ENCODE measurements at regions not wholly inside any gene's neighbourhood (a gene's known extent, or its start where the extent isn't known, plus 50 kb on each side); places are given as distances from the start of the nearest gene placed in this dataset.

DNA sequence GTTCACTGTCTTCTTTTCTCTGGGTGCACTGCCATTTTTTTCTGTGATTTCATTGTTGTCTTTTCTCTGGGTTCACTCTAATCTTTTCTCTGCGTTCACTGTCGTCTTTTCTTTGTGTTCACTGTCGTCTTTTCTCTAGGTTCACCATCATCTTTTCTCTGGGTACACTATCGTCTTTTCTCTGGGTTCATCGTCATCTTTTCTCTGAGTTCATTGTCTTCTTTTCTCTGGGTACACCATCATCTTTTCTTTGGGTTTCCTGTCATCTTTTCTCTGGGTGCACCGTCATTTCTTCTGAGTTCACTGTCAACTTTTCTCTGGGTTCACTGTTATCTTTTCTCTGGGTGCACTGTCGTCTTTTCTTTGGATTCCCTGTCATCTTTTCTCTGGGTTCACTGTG is 137.6 kb upstream of the MAP3K4 start:
- Histone ChIP-seq H3K27ac (ENCODE audit: low read depth in 1 of 2, low read length in 2 of 2) (no peak overlapping the region), H3K9me3 (ENCODE audit: control insufficient read depth in 4 of 4, low read length in 3 of 4) (peaks cover 0 to 4% (median under 1%) of the 10 kb centered on the region in 4 donors), H3K4me3 (ENCODE audit: low read depth in 1 of 3, low read length in 3 of 3) (no peak overlapping the region), H3K9ac (ENCODE audit: low read depth in 1 of 2, low read length in 2 of 2) (no peak overlapping the region), H3K36me3 (ENCODE audit: control insufficient read depth in 4 of 4, insufficient read depth in 3 of 4, low read depth in 1 of 4, low read length in 3 of 4) (no peaks in the 10 kb centered on the region), H3K27me3 (ENCODE audit: control insufficient read depth in 4 of 4, insufficient read depth in 4 of 4, low read length in 3 of 4) (no peaks in the 10 kb centered on the region), H3K4me1 (ENCODE audit: control insufficient read depth in 4 of 4, insufficient read depth in 4 of 4, low read length in 3 of 4) (no peaks in the 10 kb centered on the region)
- 78% methylated on average over 7 of the region's 7 CpGs for WGBS
- no peak for TF ChIP-seq SP1 (IDR thresholded peaks at IDR 0.05)
- DNase-seq (ENCODE audit: low spot score) = no peak

DNA sequence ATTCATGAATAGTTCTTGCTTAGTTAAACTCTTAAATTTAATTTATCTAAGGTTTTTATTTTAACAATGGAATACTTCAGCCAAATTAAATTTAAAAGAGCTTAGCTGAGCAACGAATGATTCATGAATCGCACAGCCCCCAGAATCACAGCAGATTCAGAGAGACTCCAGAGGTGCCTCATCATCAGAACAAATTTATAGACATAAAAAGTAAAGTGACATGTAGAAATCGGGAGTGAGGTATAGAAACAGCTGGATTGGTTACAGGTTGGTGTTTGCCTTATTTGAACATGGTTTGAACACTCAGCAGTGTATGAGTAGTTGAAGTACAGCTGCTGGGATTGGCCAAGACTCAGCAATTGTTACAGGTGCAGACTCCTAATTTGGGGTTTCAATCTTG is 132.7 kb upstream of the MAP3K4 start:
- H3K4me1 ChIP-seq (ENCODE audit: control insufficient read depth in 4 of 4, insufficient read depth in 4 of 4, low read length in 3 of 4) = no peaks in the 10 kb centered on the region
- 89% methylated on average over 3 of the region's 3 CpGs for WGBS
- H3K36me3 ChIP-seq (ENCODE audit: control insufficient read depth in 4 of 4, insufficient read depth in 3 of 4, low read depth in 1 of 4, low read length in 3 of 4) = no peaks in the 10 kb centered on the region
- peaks cover 0 to 4% (median 0%) of the 10 kb centered on the region in 4 donors for H3K9me3 ChIP-seq (ENCODE audit: control insufficient read depth in 4 of 4, low read length in 3 of 4)
- H3K9ac ChIP-seq (ENCODE audit: low read depth in 1 of 2, low read length in 2 of 2) = no peak overlapping the region
- no peaks in the 10 kb centered on the region for H3K27me3 ChIP-seq (ENCODE audit: control insufficient read depth in 4 of 4, insufficient read depth in 4 of 4, low read length in 3 of 4)
- H3K27ac ChIP-seq (ENCODE audit: low read depth in 1 of 2, low read length in 2 of 2) = no peak overlapping the region
- H3K4me3 ChIP-seq (ENCODE audit: low read depth in 1 of 3, low read length in 3 of 3) = no peak overlapping the region
- DNase-seq (ENCODE audit: low spot score) = no peak
- TF ChIP-seq RAD21 (IDR thresholded peaks at IDR 0.05) (no peak), EGR1 (IDR thresholded peaks at IDR 0.05; ENCODE audit: low read depth in 2 of 2) (no peak), GABPA (IDR thresholded peaks at IDR 0.05 in 1 of 2, conservative IDR thresholded peaks at IDR 0.05 in 1 of 2) (no peak), HNF4A (conservative IDR thresholded peaks at IDR 0.05) (no peak), FOXA2 (IDR thresholded peaks at IDR 0.05) (no peak), SP1 (IDR thresholded peaks at IDR 0.05) (no peak), TAF1 (conservative IDR thresholded peaks at IDR 0.05) (no peak), FOXA1 (IDR thresholded peaks at IDR 0.05) (no peak), NR2F2 (IDR thresholded peaks at IDR 0.05) (no peak), RXRA (IDR thresholded peaks at IDR 0.05) (no peak)
- TF ChIP-seq, protein P1, sequence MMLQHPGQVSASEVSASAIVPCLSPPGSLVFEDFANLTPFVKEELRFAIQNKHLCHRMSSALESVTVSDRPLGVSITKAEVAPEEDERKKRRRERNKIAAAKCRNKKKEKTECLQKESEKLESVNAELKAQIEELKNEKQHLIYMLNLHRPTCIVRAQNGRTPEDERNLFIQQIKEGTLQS (IDR thresholded peaks at IDR 0.05) = no peak
- TF ChIP-seq, protein P2, sequence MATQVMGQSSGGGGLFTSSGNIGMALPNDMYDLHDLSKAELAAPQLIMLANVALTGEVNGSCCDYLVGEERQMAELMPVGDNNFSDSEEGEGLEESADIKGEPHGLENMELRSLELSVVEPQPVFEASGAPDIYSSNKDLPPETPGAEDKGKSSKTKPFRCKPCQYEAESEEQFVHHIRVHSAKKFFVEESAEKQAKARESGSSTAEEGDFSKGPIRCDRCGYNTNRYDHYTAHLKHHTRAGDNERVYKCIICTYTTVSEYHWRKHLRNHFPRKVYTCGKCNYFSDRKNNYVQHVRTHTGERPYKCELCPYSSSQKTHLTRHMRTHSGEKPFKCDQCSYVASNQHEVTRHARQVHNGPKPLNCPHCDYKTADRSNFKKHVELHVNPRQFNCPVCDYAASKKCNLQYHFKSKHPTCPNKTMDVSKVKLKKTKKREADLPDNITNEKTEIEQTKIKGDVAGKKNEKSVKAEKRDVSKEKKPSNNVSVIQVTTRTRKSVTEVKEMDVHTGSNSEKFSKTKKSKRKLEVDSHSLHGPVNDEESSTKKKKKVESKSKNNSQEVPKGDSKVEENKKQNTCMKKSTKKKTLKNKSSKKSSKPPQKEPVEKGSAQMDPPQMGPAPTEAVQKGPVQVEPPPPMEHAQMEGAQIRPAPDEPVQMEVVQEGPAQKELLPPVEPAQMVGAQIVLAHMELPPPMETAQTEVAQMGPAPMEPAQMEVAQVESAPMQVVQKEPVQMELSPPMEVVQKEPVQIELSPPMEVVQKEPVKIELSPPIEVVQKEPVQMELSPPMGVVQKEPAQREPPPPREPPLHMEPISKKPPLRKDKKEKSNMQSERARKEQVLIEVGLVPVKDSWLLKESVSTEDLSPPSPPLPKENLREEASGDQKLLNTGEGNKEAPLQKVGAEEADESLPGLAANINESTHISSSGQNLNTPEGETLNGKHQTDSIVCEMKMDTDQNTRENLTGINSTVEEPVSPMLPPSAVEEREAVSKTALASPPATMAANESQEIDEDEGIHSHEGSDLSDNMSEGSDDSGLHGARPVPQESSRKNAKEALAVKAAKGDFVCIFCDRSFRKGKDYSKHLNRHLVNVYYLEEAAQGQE (IDR thresholded peaks at IDR 0.05) = no peak
- TF ChIP-seq, protein P3, sequence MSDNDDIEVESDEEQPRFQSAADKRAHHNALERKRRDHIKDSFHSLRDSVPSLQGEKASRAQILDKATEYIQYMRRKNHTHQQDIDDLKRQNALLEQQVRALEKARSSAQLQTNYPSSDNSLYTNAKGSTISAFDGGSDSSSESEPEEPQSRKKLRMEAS (IDR thresholded peaks at IDR 0.05) = no peak

DNA sequence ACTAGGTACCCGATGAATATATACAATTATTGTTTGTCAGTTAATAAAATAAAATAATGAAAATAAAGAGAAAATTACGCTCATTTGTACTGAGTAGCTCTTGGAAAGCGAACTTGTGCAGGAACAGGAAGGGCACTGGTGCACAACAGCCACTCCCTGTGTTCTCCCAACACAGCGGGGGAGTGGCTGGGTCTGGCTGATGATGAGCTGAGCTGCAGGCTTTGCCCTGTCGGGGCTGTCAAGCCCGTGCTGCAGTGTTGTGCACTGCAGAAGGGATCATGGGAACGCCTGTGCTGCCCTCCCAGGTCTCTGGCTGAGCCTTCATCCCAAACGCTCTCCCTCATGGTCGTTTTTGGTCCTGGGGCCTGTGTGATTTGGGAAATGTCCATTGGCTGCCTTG is 131.7 kb upstream of the MAP3K4 start:
- H3K27ac ChIP-seq (ENCODE audit: low read depth in 1 of 2, low read length in 2 of 2) = no peak overlapping the region
- DNase-seq (ENCODE audit: low spot score) = no peak
- WGBS = 78% methylated on average over 9 of the region's 9 CpGs
- no peak overlapping the region for H3K4me3 ChIP-seq (ENCODE audit: low read depth in 1 of 3, low read length in 3 of 3)
- H3K27me3 ChIP-seq (ENCODE audit: control insufficient read depth in 4 of 4, insufficient read depth in 4 of 4, low read length in 3 of 4) = no peaks in the 10 kb centered on the region
- no peaks in the 10 kb centered on the region for H3K4me1 ChIP-seq (ENCODE audit: control insufficient read depth in 4 of 4, insufficient read depth in 4 of 4, low read length in 3 of 4)
- TF ChIP-seq RAD21 (IDR thresholded peaks at IDR 0.05) = no peak
- TF ChIP-seq, protein P4, sequence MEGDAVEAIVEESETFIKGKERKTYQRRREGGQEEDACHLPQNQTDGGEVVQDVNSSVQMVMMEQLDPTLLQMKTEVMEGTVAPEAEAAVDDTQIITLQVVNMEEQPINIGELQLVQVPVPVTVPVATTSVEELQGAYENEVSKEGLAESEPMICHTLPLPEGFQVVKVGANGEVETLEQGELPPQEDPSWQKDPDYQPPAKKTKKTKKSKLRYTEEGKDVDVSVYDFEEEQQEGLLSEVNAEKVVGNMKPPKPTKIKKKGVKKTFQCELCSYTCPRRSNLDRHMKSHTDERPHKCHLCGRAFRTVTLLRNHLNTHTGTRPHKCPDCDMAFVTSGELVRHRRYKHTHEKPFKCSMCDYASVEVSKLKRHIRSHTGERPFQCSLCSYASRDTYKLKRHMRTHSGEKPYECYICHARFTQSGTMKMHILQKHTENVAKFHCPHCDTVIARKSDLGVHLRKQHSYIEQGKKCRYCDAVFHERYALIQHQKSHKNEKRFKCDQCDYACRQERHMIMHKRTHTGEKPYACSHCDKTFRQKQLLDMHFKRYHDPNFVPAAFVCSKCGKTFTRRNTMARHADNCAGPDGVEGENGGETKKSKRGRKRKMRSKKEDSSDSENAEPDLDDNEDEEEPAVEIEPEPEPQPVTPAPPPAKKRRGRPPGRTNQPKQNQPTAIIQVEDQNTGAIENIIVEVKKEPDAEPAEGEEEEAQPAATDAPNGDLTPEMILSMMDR (IDR thresholded peaks at IDR 0.05; ENCODE audit: low read depth, low read length, missing input control) = no peak
- no peak for TF ChIP-seq TAF1 (conservative IDR thresholded peaks at IDR 0.05)
- TF ChIP-seq JUND (IDR thresholded peaks at IDR 0.05) = no peak
- no peak for TF ChIP-seq RXRA (IDR thresholded peaks at IDR 0.05)
- TF ChIP-seq, protein P1 (IDR thresholded peaks at IDR 0.05) = no peak
- TF ChIP-seq, protein P3 (IDR thresholded peaks at IDR 0.05) = no peak
- TF ChIP-seq GABPA (IDR thresholded peaks at IDR 0.05 in 1 of 2, conservative IDR thresholded peaks at IDR 0.05 in 1 of 2) = no peak
- TF ChIP-seq EGR1 (IDR thresholded peaks at IDR 0.05; ENCODE audit: low read depth in 2 of 2) = no peak
- TF ChIP-seq YY1 (IDR thresholded peaks at IDR 0.05) = no peak
- TF ChIP-seq SP1 (IDR thresholded peaks at IDR 0.05) = no peak
- TF ChIP-seq, protein P5, sequence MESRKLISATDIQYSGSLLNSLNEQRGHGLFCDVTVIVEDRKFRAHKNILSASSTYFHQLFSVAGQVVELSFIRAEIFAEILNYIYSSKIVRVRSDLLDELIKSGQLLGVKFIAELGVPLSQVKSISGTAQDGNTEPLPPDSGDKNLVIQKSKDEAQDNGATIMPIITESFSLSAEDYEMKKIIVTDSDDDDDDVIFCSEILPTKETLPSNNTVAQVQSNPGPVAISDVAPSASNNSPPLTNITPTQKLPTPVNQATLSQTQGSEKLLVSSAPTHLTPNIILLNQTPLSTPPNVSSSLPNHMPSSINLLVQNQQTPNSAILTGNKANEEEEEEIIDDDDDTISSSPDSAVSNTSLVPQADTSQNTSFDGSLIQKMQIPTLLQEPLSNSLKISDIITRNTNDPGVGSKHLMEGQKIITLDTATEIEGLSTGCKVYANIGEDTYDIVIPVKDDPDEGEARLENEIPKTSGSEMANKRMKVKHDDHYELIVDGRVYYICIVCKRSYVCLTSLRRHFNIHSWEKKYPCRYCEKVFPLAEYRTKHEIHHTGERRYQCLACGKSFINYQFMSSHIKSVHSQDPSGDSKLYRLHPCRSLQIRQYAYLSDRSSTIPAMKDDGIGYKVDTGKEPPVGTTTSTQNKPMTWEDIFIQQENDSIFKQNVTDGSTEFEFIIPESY (IDR thresholded peaks at IDR 0.05) = no peak
- peaks cover 0 to 4% (median 0%) of the 10 kb centered on the region in 4 donors for H3K9me3 ChIP-seq (ENCODE audit: control insufficient read depth in 4 of 4, low read length in 3 of 4)
- no peak overlapping the region for H3K9ac ChIP-seq (ENCODE audit: low read depth in 1 of 2, low read length in 2 of 2)
- no peaks in the 10 kb centered on the region for H3K36me3 ChIP-seq (ENCODE audit: control insufficient read depth in 4 of 4, insufficient read depth in 3 of 4, low read depth in 1 of 4, low read length in 3 of 4)
